Limb (tissue), 2 donors: ENCODE measurements at regions not wholly inside any gene's neighbourhood (a gene's known extent, or its start where the extent isn't known, plus 50 kb on each side); places are given as distances from the start of the nearest gene placed in this dataset.

Source experiments
- DNase-seq, 2 donors: peaks; one replicate each; pipeline ENCODE4 v3.0.0-alpha.2; 2016; ENCODE audit errors: extremely low spot score in 2 of 2

DNA sequence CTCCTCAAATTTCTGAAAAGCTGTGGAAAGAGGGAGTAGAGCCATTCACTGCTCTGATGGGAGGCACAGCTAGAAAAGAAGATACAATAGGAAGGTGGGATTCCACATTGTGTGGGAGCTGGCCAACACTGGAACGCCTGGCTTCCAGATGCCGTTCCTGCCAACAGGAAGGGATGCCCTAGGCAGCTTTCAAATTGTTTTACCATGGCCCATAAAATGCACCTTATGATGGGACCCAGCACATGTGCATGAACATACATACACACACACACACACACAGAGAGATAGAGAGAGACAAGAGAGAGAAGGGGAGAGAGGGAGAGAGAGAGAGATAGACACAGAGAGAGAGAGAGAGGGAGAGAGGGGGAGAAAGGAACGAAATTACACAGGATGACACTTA lies 86.1 kb upstream of the BZW1 start:
- no peak for DNase-seq

DNA sequence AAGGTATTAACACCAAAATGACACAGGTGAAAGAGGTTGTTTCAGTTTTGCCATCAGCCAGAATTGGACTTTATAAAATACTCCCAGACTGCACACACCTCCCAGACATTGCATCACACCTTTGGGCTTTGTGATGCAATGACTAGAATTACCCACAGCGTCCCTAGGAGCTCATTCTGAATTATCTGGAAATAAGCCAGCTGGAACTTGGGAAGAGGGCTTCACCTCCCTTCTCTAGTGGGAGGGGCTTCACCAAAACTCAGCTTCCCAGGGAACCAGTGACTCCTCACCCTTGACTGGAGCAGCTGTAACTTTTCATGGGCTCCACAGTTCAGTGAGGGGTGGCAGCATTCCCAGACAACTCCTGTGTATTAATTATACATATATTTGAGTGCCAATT lies 83.1 kb upstream of the BZW1 start:
- DNase-seq, result no peak

DNA sequence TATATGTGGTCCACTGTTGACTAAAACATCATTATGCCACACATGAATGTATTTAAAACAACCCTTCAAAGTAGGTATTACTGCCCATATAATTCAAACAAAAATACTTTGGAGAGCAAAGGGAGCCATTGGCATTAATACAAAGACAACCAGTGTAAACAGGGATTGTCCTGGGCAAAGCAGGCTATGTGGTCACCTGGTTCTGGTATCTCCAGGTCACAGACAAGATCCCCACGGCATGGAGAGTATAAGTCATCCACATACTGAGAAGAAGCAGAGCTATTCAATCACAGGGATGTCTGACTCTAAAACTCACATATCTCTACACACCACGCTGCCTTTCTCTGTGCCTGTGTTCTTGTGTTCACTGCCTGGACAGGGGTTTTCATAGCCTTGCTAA lies 81.4 kb upstream of the BZW1 start:
- no peak for DNase-seq

DNA sequence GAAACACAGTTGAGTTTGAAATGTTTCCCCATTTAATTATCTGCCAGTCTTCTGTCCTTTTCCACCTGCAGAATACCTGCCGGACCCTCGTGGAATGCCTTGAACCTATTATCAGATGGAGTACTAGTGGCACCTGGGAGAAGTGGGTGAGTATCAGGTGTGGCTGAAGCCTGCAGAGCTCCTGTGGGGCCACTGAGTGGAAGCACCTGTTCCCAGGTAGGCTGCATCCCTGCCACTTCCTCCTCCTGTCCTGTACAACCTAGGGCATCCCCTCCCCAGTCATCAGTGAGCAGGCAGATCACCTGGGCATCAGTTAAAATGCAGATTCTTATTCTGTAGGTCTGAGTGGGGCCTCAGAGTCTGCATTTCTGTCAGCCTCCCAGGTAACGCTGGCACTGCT lies 80.8 kb upstream of the BZW1 start:
- no peak for DNase-seq

DNA sequence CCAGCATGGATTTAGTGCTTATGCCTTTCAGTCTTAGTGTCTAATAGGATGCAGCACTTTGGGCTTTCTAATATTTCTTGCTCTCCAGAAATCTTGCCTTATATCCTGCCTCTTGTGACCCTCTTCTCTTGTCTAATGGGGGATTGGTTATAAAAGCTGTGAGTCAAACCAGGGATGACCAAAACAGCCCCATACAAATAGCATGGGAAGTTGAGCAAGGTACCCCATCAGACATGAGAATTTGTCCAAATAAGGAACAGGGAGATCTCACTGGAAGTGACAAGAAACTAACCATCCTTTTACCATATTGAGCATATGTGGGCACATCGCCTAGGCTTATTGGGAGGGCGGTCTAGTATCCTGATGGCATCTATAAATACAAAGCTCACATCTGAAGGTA lies 78.8 kb upstream of the BZW1 start:
- no peak for DNase-seq

DNA sequence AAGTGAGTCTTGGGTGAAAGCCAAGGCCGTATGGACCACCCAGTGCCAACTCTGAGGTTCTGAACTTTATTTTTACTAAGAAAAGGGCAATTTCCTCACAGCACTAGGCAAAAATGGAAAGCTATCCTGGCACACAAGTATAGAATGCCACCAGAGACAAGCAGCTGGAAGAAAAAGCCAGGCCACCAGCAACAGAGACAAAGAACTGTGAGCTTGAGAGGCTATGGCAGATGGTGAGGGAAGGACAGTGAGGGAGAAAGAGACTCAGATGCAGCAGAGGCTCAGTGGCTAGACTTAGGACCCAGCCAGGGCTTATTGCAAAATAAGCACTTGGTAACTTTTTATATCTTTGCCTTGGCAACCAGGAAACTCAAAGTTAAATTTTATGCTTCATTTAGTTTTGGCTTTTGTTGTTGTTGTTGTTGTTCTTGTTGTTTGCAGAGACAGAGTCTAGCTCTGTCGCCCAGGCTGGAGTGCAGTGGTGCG lies 78.0 kb upstream of the BZW1 start:
- no peak for DNase-seq

DNA sequence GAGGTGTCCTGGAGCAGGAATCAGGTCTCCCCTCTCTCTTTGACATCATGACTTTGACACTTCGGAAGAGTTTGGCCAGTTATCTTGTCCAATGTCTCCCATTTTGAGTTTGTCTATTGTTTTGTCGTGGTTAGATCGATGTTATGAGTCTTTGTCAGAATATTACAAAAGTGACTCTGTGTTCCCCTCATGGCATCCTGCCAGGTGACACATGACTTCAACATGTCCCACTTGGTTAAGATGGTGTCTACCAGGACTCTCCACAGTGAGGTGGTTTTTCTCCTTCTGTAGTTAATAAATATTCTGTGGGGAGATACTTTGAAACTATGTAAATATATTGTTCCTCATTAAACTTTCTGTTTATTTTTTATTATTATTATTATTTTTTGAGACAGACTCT lies 76.6 kb upstream of the BZW1 start:
- DNase-seq, result no peak

DNA sequence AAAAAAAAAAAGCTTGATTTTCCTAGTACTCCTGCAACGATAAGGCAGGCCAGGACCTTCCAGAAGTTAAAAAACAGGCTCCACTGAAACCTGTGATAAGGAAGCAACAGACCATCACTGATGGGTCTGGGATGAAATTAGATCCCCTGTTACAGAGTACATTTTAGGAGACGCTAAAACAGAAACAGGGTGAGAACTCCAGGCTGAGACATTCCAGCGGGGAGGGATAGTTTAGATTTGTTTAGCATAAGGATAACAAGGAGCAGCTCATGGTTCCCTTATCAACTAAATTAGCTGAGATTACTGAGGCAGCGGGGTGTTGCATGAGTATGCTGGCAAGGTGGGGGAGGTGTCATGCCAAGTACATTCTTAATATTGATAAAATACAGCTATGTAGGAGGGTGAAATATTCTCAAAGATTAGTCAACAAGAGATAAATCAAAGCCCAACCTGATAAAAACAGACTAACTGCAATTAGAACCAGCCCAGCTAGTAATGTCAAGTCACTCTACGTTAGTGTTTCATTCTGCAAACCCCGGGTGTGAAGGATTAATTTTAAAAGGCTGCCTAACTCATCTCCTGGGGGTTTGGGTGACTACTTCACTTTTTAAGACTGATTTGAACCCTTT lies 75.0 kb upstream of the BZW1 start:
- DNase-seq, result no peak

DNA sequence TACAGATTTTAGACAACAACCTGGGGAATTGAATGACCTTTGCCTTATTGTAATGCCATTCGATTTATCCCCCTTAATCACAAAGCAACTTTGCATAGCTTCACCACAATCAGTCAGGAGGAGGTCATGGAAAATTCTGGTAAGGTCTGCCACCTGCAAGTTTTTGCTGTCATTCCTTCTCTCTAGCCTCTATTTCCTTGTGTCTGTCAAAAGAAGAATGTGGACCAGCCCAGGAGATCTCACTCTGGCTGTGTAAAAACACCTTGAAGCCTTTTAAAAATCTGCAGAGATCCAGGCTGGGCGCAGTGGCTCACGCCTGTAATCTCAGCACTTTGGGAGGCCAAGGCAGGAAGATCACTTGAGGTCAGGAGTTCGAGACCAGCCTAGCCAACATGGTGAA lies 74.1 kb upstream of the BZW1 start:
- DNase-seq, result no peak

DNA sequence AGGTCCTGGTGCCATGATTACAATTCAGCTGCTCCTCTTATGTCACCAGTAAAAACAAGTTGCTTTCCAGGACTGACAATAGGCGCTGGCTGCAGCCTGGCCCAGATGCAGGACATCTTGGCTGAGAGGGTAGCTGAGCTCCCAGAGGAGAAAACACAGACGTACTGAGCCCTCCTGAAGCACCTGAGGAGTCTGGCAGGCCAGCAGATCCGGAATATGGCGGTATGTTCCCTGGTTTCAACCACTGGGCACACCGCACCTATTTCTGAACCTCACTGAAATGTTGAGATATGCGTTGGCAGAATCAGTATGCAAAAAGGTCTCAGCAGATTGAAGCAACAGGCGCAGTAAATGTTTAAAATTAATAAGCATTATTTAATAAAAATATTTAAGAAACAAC lies 73.1 kb upstream of the BZW1 start:
- DNase-seq, result no peak

DNA sequence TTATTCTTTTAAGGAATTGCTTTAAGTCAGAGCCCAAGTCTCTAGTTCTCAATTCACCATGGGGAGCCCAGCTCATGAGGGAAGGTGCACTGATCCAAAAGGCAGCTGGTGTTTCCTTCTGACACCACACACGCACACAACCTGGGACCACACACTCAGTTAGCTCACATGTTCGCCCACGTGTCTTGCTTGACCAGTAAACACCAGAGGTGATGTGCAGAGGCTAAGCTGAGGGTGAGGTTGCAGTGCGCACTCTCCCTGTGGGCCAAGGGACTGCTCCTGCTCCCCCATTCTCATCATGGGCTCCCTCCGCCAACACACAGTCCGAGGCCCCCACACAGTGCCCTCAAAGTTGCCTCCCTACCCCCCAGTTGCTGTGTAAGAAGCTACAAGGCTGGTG lies 70.8 kb upstream of the BZW1 start:
- DNase-seq, result no peak

DNA sequence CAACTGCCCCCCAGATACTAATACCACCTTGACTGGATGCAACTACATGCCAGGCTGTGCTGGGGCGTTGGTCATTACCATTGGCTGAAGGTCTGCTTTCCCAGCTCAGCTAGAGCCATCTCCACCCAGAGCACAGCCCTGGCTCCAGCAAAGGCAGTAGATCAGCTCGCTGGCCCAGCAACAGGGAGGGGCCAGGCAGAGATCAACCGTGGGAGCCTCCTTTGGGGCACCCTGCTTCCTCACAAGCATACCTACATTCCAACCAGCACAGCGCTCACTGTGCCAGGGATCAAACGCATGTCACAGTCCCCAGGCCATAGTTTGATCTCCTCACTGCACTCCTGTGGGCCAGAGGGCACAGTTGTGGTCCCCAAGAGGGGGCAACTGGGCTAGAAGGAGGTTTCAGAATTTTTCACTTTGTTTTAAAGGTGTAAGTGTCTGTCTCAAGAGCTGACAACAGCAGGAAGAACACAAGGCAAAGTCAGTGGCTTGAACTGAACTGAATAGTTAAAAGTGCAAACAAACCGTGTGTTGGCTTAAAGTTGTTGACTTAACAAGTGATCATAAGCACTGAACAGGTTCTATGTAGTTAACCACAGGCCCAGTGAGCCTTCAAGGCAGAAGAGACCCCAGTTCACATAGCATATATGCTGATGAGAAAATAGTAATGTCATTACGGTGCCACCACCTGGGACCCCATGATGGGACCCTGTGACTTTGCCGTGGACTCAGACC lies 70.1 kb upstream of the BZW1 start:
- DNase-seq, result no peak

DNA sequence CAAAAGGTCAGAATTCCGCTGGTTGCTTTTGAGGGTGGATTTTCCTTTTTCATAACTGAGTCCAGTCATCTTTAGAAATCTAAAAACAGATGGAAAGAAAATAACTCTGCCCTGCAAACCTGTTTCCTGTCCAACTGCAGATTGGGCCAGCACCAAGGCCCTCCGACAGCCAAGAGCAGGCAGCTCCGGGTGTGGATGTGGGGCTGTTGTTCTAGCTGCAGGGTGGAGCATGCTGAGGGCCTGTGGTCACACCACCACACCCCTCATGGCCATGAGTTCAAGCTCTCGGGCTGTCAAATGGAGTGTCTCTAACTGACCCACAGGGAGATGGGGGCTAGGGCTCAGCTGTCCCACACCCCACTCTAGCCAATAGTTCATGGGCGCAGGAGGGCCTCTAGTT lies 69.3 kb upstream of the BZW1 start:
- peak; percentile 40 to 42 for DNase-seq

DNA sequence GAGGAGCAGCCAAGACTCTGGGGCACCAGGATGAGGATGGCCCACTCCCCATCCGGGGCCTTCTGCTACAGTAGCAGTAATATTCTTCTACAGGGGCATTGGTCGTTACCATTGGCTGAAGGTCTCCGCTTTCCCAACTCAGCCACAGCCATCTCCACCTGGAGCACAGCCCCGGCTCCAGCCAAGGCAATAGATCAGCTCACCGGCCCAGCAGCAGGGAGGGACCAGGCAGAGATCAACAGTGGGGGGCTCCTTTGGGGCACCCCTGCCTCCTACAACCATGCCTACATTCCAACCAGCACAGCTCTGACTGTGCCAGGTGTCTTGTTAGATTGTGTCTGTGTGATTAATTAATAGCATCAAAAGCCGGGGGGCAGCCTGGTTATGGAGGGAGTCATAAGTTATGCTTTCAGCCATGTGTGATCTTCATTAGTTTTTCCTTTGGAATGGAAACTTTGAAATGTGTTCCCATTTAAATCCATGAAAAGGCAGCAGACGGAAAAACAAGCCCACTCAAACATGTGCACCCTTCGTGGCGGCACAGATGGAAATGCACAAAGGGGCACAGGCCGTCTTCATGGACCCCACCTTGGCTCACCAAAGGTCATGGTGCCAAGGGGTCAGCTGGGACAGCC lies 68.6 kb upstream of the BZW1 start:
- DNase-seq, result peak; percentile 22 to 38

DNA sequence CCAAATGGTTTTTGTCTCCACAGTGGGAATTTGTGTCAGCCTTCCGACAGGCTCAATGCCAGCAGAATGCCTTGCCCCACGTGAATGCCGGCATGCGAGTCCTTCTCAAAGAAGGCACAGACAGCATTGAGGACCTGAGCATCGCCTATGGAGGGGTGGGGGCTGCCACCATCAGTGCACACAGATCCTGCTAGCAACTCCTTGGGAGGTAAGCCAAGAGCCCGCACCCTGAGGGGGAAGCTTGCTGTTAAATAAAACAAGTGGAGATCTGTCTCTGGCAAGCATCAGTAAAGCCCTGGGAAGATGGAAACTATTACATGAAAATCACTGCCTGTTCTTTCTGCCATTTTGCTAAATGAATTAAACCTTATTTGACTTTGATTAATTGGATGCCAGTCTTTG lies 67.5 kb upstream of the BZW1 start:
- DNase-seq, result peak in 1 of 2 donors; percentile 43

DNA sequence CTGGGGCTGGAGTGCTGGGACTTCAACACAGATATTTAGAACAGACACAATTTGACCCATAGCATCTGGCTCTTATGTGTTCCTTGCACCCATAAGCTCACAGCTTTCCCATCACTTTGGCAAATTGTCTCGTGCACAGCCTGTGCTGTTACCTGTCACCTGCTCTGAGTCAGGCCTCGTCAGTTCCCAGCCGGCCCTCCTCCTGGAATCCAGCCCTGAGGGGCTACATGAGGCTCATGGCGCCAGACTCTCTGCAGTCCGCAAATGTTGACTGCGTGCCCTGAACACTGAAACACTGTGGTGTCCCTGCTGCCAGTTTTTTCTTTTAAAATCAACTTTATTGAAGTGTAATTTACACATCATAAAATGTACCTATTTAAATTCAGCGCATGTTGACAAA lies 65.4 kb upstream of the BZW1 start:
- no peak for DNase-seq

DNA sequence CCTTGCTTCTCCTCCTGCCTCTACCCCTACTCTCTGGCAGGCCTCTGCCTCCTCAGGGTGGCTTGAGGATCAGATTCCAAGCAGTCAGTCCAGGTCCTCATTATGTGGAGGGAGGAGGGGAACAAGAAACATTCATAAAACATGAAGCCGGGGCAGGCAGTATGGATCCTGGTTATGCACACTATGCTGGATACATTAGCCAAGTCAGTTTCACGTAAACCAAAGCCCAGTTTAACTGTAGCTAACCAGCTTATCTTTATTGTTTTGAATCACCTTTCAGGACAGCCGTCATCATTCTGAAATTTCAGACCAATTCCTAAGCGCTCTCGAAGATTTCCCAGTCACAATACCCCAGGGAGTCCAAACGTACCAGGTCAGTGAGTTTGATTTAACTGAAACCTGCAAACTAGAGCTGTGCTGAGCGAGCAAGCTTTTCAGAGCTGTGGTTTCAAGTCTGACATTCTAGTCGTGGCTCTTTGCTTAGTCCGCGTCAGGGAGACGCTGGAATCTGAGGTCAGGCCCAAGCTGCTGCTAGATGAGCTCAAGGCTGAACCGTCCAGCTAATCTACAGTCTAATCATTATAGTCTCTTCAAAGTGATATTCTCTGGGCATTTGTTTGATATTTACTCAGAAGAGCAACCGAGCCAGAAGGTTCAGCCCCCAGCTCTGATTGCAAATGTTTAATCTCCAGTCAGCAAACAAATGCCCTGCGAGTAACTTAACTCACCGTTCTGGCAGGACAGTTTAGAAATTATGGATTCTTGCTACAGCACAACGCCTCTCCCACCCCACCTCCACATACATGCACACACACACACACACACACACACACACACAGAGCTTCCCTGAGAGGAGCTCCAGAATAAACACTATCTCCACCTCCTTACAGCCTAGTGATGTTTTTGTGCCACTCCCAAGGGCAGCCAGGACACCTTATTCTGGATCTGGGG lies 63.8 kb upstream of the BZW1 start:
- peak in 1 of 2 donors; percentile 40 for DNase-seq

DNA sequence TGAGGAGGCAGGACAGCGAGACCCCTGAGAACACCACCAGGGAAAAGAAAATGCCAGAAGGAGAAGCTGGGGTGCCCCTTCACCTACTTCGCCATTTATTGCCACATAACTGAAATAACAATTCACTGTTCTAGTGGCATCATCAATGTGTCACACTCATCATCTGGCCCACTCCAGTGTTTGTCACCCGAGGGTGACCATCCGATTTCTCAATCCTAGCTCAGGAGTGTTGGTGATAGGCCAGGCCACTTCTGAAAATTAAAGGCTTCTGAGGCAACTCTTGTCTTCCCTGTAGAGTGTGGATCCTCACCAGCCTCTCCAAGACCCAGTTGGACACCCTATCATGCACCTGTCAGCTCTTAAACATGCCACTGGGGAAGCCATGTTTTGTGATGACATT lies 62.9 kb upstream of the BZW1 start:
- DNase-seq, result no peak

DNA sequence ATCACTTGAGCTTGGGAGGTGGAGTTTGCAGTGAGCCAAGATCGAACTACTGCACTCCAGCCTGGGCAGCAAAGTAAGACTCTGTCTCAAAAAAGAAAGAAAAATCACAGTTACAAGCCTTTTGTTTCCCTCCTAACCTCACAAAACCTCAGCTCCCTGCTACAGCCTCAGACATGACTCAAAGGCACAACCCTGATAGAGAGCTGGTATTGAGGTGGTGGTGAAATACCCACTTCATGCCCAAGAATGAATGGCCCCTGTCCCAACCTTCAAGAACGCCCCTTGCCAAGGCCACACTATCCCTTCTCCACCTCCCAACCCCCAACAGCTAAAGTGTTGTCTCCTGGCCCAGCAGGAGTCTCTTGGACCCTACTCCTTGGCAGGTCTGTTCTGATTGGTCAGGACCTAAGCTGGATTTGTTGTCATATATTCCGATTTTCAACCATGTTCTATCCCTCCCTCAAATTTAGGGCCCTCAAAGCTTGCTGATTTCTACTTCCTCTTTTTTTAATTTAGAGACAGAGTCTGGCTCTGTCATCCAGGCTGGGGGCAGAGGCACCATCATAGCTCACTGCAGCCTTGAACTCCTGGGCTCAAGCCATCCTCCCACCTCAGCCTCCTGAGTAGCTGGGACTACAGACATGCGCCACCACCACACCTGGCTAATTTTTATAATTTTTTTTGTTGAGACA lies 61.9 kb upstream of the BZW1 start:
- no peak for DNase-seq

DNA sequence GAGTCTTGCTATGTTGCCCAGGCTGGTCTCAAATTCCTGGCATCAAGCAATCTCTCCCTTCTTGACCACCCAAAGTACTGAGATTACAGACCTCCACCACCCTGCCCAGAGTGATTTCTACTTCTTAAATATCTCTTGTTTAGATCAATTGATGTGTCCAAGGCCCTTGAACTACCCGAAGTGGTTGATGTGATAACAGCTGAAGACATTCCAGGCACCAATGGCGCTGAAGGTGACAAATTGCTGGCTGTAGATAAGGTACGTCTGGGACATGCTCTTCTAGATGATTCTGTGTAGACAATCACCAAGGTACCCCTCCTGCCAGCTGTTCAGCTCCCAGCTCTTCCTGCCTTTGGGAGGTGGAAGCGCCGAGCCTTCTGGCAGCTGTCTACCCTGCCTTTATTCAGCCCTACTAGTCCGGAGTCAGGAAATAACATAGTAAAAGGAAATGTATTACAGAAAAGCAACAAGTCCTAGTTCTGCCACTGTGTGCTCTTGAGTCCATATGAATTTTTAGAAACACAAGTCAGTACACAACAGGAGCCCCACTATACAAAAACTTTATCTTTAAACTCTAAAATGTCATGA lies 61.3 kb upstream of the BZW1 start:
- DNase-seq, result no peak

DNA sequence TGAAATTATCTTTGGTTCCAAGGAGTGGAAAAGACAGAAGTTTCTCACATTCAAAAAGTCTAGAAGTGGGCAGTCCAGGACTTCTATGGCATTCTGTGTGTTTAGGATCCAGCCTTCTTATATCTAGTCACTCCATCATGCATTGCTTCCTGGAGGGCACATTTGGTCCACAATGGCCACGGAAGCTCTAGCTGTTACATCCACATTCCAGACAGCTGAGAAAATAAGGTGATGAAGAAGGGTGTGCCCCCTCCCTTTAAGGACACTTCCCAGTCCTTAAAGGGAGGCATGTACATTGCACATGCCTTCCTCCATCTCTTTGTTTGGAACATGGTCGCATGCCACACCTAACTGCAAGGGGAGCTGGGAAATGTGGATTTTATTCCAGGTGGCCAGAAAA lies 59.9 kb upstream of the BZW1 start:
- DNase-seq, result no peak
